K562 (cell line): ENCODE measurements at regions not wholly inside any gene's neighbourhood (a gene's known extent, or its start where the extent isn't known, plus 50 kb on each side); places are given as distances from the start of the nearest gene placed in this dataset.

Experiments used
- CAMTA2 ChIP-seq: fragments of 250-450 bp; sonication (Bioruptor Pico); conservative IDR thresholded peaks from 2 replicates; pipeline ENCODE4 v1.5.1; 2022
- CHD2 ChIP-seq: IDR thresholded peaks from 2 replicates; pipeline ENCODE4 v1.6.1; 2011; ENCODE audit warnings: low read depth, low read length
- CTCF ChIP-seq, 3 experiments: IDR thresholded peaks in 2 of 3; conservative IDR thresholded peaks in 1 of 3; 2 replicates each; pipeline ENCODE4 v1.5.1; 2011 to 2012; ENCODE audit warnings: low read length in 3 of 3, mild to moderate bottlenecking in 3 of 3, control low read depth in 2 of 3, improper control_type of control experiment in 1 of 3, inconsistent platforms in 1 of 3, low read depth in 1 of 3, mixed read lengths in 1 of 3, moderate library complexity in 1 of 3; ENCODE audit not compliant: insufficient read depth in 2 of 3
- EZH2 ChIP-seq: IDR thresholded peaks from 2 replicates; pipeline ENCODE4 v1.6.1; 2012; ENCODE audit warnings: low read depth, mild to moderate bottlenecking, inconsistent platforms, low read length, borderline replicate concordance
- GABPA ChIP-seq: fragments of 200-800 bp; sonication (Bioruptor generic); conservative IDR thresholded peaks from 2 replicates; pipeline ENCODE4 v1.6.1; 2016; ENCODE audit warnings: low read depth, missing genetic modification characterization, missing compliant biosample characterization
- MAFG ChIP-seq: fragments of 450-650 bp; conservative IDR thresholded peaks from 2 replicates; pipeline ENCODE4 v1.6.1; 2016; ENCODE audit warnings: missing genetic modification characterization, missing compliant biosample characterization
- POLR2A ChIP-seq: fragments of 450-650 bp; conservative IDR thresholded peaks from 2 replicates; pipeline ENCODE4 v1.6.1; 2016
- SMC3 ChIP-seq: conservative IDR thresholded peaks from 2 replicates; pipeline ENCODE4 v1.6.1; 2011; ENCODE audit warnings: low read depth, low read length, improper control_type of control experiment; ENCODE audit not compliant: insufficient read depth
- TAF15 ChIP-seq: fragments of 200-400 bp; formaldehyde crosslinking; IDR thresholded peaks from 2 replicates; pipeline ENCODE4 v1.6.1; 2017; ENCODE audit warnings: mild to moderate bottlenecking, low read depth, low read length, moderate library complexity
- THRA ChIP-seq: fragments of 450-650 bp; IDR thresholded peaks from 2 replicates; pipeline ENCODE4 v1.6.1; 2017; ENCODE audit warnings: mild to moderate bottlenecking, moderate library complexity
- TRIM28 ChIP-seq: fragments of 450-650 bp; IDR thresholded peaks from 2 replicates; pipeline ENCODE4 v1.6.1; 2017
- USF1 ChIP-seq: sonication (generic); formaldehyde crosslinking; IDR thresholded peaks from 2 replicates; pipeline ENCODE4 v1.9.0; 2022; ENCODE audit warnings: mild to moderate bottlenecking, missing genetic modification reagents
- ZNF384 ChIP-seq: IDR thresholded peaks from 2 replicates; pipeline ENCODE4 v1.6.1; 2012; ENCODE audit warnings: low read depth, low read length, improper control_type of control experiment

- TF ChIP-seq CTCF (IDR thresholded peaks at IDR 0.05 in 2 of 3, conservative IDR thresholded peaks at IDR 0.05 in 1 of 3; ENCODE audit: insufficient read depth in 2 of 3, low read depth in 1 of 3, low read length in 3 of 3): no peak
- no peak for TF ChIP-seq EZH2
- TF ChIP-seq TRIM28: no peak
- no peak for TF ChIP-seq GABPA (tag)
- TF ChIP-seq POLR2A: no peak
- TF ChIP-seq THRA: no peak
- no peak for TF ChIP-seq CAMTA2 (CRISPR knock-in tag)
- no peak for TF ChIP-seq CHD2
- no peak for TF ChIP-seq TAF15
- no peak for TF ChIP-seq ZNF384
- TF ChIP-seq SMC3: no peak
- TF ChIP-seq MAFG: no peak
- TF ChIP-seq USF1 (CRISPR knock-in tag): no peak
These were observed 101.5 kb upstream of the NPVF start for GRCh38 chr7:25329815-25330214.
